DOHH2 (cell line): ENCODE measurements at regions not wholly inside any gene's neighbourhood (a gene's known extent, or its start where the extent isn't known, plus 50 kb on each side); places are given as distances from the start of the nearest gene placed in this dataset.

Experiments used
- H3F3A ChIP-seq: fragments of 200-600 bp; sonication (generic), shearing (Covaris generic); 2 replicates; pipeline ENCODE4 v1.6.0; 2016; ENCODE audit warnings: antibody characterized with exemption, mild to moderate bottlenecking; ENCODE audit not compliant: control insufficient read depth, insufficient read depth
- H3K27ac ChIP-seq: fragments of 200-600 bp; sonication (generic); 2 replicates; pipeline ENCODE4 v1.5.1; 2014; ENCODE audit warnings: low read depth, mild to moderate bottlenecking, low read length, moderate library complexity
- H3K27me3 ChIP-seq: fragments of 200-600 bp; sonication (generic); 2 replicates; pipeline ENCODE4 v1.6.1; 2014; ENCODE audit warnings: mild to moderate bottlenecking, low read length, mixed read lengths; ENCODE audit not compliant: control insufficient read depth
- H3K36me3 ChIP-seq: fragments of 200-600 bp; sonication (generic); 2 replicates; pipeline ENCODE4 v1.6.1; 2014; ENCODE audit warnings: mild to moderate bottlenecking, low read length, moderate library complexity, mixed read lengths; ENCODE audit not compliant: control insufficient read depth
- H3K4me1 ChIP-seq: fragments of 200-600 bp; sonication (generic); 2 replicates; pipeline ENCODE4 v1.6.1; 2014; ENCODE audit warnings: mild to moderate bottlenecking, low read length, mixed read lengths; ENCODE audit not compliant: control insufficient read depth
- H3K4me2 ChIP-seq: fragments of 200-600 bp; sonication (generic); 2 replicates; pipeline ENCODE4 v1.6.0; 2014; ENCODE audit warnings: mild to moderate bottlenecking, low read length, moderate library complexity
- H3K4me3 ChIP-seq: fragments of 200-600 bp; sonication (generic); 2 replicates; pipeline ENCODE4 v1.5.1; 2014; ENCODE audit warnings: mild to moderate bottlenecking, low read length, mixed read lengths
- H3K79me2 ChIP-seq: fragments of 200-600 bp; sonication (generic); 2 replicates; pipeline ENCODE4 v1.6.1; 2014; ENCODE audit warnings: mild to moderate bottlenecking, low read length, mixed read lengths; ENCODE audit not compliant: control insufficient read depth
- H3K9me2 ChIP-seq: fragments of 200-600 bp; sonication (generic); replicated peaks from 2 replicates; pipeline ENCODE4 v1.6.1; 2014; ENCODE audit warnings: mild to moderate bottlenecking, low read length, mixed read lengths; ENCODE audit not compliant: control insufficient read depth
- H3K9me3 ChIP-seq: fragments of 200-600 bp; sonication (generic); 2 replicates; pipeline ENCODE4 v1.6.1; 2014; ENCODE audit warnings: antibody characterized with exemption, low read length, mixed read lengths; ENCODE audit not compliant: control insufficient read depth, insufficient read depth
- H4K20me1 ChIP-seq: fragments of 200-600 bp; sonication (generic); 2 replicates; pipeline ENCODE4 v1.6.0; 2014; ENCODE audit warnings: low read depth, mild to moderate bottlenecking, antibody characterized with exemption, low read length, moderate library complexity; ENCODE audit not compliant: control insufficient read depth, insufficient read depth
- EZH2phosphoT487 ChIP-seq: fragments of 200-600 bp; sonication (generic); IDR thresholded peaks from 2 replicates; pipeline ENCODE4 v1.6.1; 2017; ENCODE audit warnings: borderline replicate concordance, mild to moderate bottlenecking, antibody characterized with exemption, low read length, moderate library complexity, mixed read lengths
- TF ChIP-seq, protein P1 (sequence below): fragments of 200-600 bp; sonication (generic); IDR thresholded peaks from one replicate; pipeline ENCODE4 v1.5.1; 2014; ENCODE audit warnings: antibody characterized with exemption, mild to moderate bottlenecking, low read depth, low read length; ENCODE audit not compliant: poor library complexity, severe bottlenecking

DNA sequence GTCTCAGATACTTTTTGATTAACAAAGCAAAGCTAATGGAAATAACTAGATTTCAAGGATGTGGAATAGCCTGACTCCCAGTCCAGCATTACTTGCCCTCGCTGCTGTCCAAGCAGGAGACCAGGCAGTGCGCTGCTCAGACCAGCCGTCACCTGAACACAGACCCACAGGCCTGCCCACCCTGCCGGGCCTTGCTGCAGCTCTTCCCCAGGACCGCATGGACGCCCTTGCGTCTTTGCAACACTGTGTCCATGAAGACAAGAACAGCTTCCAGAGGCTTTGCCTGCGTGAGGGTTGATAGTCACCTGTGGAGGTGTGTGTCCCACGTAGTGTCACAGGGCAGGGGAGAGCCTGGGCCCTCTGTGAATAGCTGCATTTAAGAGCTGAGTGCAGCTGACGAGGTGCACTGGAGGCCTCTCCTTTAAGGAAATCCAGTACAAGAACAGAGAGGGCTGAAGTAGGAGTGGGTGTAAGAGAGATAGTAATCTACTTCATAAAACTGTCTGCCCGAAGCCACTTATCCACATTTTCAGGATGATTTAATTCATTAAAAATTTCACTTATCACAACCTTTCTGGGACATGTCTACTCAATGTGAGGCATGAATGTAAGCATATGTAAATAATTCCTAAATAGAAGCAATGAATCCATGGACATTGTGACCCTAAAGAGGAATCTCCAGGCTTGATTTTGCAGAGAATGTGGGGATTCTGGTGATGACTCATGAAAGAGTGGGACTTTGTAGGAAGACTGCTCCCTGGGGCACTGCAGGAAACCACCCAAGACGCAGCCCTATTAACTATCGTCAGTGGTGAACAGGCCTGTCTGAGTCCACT lies 176.2 kb upstream of the RAB4A start:
- H3K79me2 ChIP-seq = no peaks in the 10 kb centered on the region
- no peak overlapping the region for H3K27ac ChIP-seq
- peaks cover 23% of the 10 kb centered on the region for H3K4me1 ChIP-seq
- H3F3A ChIP-seq = no peaks in the 10 kb centered on the region
- no peak overlapping the region for H3K4me2 ChIP-seq
- TF ChIP-seq EZH2phosphoT487 = no peak
- TF ChIP-seq, protein P1, sequence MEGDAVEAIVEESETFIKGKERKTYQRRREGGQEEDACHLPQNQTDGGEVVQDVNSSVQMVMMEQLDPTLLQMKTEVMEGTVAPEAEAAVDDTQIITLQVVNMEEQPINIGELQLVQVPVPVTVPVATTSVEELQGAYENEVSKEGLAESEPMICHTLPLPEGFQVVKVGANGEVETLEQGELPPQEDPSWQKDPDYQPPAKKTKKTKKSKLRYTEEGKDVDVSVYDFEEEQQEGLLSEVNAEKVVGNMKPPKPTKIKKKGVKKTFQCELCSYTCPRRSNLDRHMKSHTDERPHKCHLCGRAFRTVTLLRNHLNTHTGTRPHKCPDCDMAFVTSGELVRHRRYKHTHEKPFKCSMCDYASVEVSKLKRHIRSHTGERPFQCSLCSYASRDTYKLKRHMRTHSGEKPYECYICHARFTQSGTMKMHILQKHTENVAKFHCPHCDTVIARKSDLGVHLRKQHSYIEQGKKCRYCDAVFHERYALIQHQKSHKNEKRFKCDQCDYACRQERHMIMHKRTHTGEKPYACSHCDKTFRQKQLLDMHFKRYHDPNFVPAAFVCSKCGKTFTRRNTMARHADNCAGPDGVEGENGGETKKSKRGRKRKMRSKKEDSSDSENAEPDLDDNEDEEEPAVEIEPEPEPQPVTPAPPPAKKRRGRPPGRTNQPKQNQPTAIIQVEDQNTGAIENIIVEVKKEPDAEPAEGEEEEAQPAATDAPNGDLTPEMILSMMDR = no peak
- H3K27me3 ChIP-seq = no peaks in the 10 kb centered on the region
- H3K9me3 ChIP-seq = no peaks in the 10 kb centered on the region
- no peaks in the 10 kb centered on the region for H3K36me3 ChIP-seq
- no peaks in the 10 kb centered on the region for H3K9me2 ChIP-seq
- H3K4me3 ChIP-seq = no peak overlapping the region
- H4K20me1 ChIP-seq = no peaks in the 10 kb centered on the region

DNA sequence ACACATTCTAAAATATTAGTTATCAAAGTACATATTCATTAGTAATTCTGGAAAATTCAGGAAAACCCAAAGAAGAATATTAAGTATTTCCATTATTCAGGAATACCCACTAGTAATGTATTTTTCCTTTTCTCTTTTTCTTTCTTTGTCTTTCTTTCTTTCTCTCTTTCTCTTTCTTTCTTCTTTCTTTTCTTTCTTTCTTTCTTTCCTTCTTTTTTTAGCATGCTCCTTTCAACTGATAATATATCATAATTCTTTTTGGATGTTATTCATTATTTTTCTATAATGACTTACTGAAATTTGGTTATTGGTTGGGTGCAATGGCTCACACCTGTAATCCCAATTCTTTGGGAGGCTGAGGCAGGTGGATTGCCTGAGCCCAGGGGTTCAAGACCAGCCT lies 175.6 kb upstream of the RAB4A start:
- Histone ChIP-seq H3K27ac (no peak overlapping the region), H3K4me2 (no peak overlapping the region), H3K27me3 (no peaks in the 10 kb centered on the region), H3F3A (no peaks in the 10 kb centered on the region), H3K4me1 (peaks cover 23% of the 10 kb centered on the region), H3K9me3 (no peaks in the 10 kb centered on the region), H3K36me3 (no peaks in the 10 kb centered on the region), H4K20me1 (no peaks in the 10 kb centered on the region), H3K4me3 (no peak overlapping the region), H3K79me2 (no peaks in the 10 kb centered on the region), H3K9me2 (no peaks in the 10 kb centered on the region)
- TF ChIP-seq EZH2phosphoT487 = no peak

DNA sequence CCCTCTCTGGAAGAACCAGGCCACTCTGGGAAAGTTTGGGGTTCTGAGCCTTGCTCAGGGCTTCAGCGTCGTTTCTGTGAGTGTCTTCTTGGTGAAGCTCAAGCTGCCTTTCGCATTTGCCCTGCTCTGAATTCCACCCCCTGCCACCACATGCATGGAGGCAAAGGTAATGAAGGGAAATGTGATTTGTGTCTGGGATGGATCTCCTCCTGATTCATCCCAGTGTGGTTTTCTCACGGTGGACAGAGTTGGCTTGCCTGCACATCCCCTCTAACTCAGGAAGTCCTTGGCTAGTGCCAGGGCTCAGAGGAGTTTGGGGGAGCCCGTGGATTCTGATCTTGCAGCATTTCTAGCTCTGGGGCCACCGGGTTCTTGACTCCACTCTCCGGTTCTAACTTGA lies 173.6 kb upstream of the RAB4A start:
- H3F3A ChIP-seq = no peaks in the 10 kb centered on the region
- H3K27me3 ChIP-seq = 0 out of 2 replicates have a peak, but pooled peaks cover 3% of the 10 kb centered on the region
- peaks cover 15% of the 10 kb centered on the region for H3K4me1 ChIP-seq
- no peaks in the 10 kb centered on the region for H3K36me3 ChIP-seq
- no peaks in the 10 kb centered on the region for H3K79me2 ChIP-seq
- H3K4me2 ChIP-seq = no peak overlapping the region
- H3K9me3 ChIP-seq = no peaks in the 10 kb centered on the region
- no peaks in the 10 kb centered on the region for H3K9me2 ChIP-seq
- no peak overlapping the region for H3K27ac ChIP-seq
- no peaks in the 10 kb centered on the region for H4K20me1 ChIP-seq
- TF ChIP-seq, protein P1 = no peak
- no peak for TF ChIP-seq EZH2phosphoT487
- H3K4me3 ChIP-seq = no peak overlapping the region

DNA sequence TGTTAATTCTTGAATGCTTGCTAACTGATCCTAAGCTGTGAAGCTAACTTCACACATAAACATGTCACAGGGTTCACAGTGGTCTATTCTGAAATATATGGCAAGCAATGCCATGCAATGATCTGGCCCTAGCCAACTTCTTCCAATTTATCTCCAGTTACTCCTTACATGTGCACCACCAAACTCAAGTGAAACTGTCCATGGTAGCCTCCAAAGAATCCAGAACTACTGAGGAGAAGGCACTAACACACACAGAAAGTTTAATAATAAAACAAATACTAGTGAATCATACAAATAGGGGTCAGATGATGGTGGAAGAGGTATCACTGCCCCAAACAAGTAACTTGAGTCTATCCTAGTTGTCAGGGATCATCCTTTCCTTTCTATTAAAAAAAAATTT lies 172.6 kb upstream of the RAB4A start:
- TF ChIP-seq EZH2phosphoT487 = no peak
- TF ChIP-seq, protein P1 = no peak
- Histone ChIP-seq H3K27me3 (peaks cover 7% of the 10 kb centered on the region; the same call in 1 of the 2 replicates), H3K9me3 (no peaks in the 10 kb centered on the region)

More for the DNA sequence above, 172.6 kb upstream of the RAB4A start:
- no peaks in the 10 kb centered on the region for H4K20me1 ChIP-seq
- no peak overlapping the region for H3K27ac ChIP-seq
- no peaks in the 10 kb centered on the region for H3K79me2 ChIP-seq
- H3K36me3 ChIP-seq = no peaks in the 10 kb centered on the region
- H3F3A ChIP-seq = no peaks in the 10 kb centered on the region
- peaks cover 5% of the 10 kb centered on the region for H3K4me1 ChIP-seq
- H3K9me2 ChIP-seq = no peaks in the 10 kb centered on the region
- no peak overlapping the region for H3K4me3 ChIP-seq
- no peak overlapping the region for H3K4me2 ChIP-seq
